Skeletal muscle cell (primary cell): ENCODE measurements at regions not wholly inside any gene's neighbourhood (a gene's known extent, or its start where the extent isn't known, plus 50 kb on each side); places are given as distances from the start of the nearest gene placed in this dataset.

Experiments
- DNase-seq: peaks from one replicate; pipeline ENCODE4 v3.0.0-alpha.2; 2010; ENCODE audit warnings: low read depth
- H3K4me3 ChIP-seq: 2 replicates; pipeline ENCODE4 v1.5.1; 2011; ENCODE audit warnings: low read depth, mild to moderate bottlenecking, control low read depth, low read length, moderate library complexity

- no peak for DNase-seq
- no peak overlapping the region for H3K4me3 ChIP-seq
These were observed 260.6 kb upstream of the DIAPH2 start for GRCh38 chrX:96424007-96424406.

GRCh38 chrX:96425200-96425599 is 259.4 kb upstream of the DIAPH2 start:
- no peak overlapping the region for H3K4me3 ChIP-seq
- no peak for DNase-seq

GRCh38 chrX:96430756-96431455 is 253.7 kb upstream of the DIAPH2 start:
- DNase-seq, result no peak
- no peak overlapping the region for H3K4me3 ChIP-seq

- DNase-seq, result no peak
- H3K4me3 ChIP-seq, result no peak overlapping the region
These were observed 252.0 kb upstream of the DIAPH2 start for GRCh38 chrX:96432647-96433046.

- DNase-seq, result no peak
- no peak overlapping the region for H3K4me3 ChIP-seq
These were observed 251.1 kb upstream of the DIAPH2 start for GRCh38 chrX:96433409-96434077.

GRCh38 chrX:96435378-96436035 is 249.1 kb upstream of the DIAPH2 start:
- H3K4me3 ChIP-seq, result no peak overlapping the region
- DNase-seq, result no peak

- H3K4me3 ChIP-seq, result no peak overlapping the region
- DNase-seq, result no peak
These were observed 248.5 kb upstream of the DIAPH2 start for GRCh38 chrX:96436105-96436504.

- no peak for DNase-seq
- H3K4me3 ChIP-seq, result no peak overlapping the region
These were observed 245.8 kb upstream of the DIAPH2 start for GRCh38 chrX:96438803-96439202.

- DNase-seq, result no peak
- H3K4me3 ChIP-seq, result no peak overlapping the region
These were observed 243.7 kb upstream of the DIAPH2 start for GRCh38 chrX:96440941-96441340.

- no peak overlapping the region for H3K4me3 ChIP-seq
- DNase-seq, result no peak
These were observed 239.0 kb upstream of the DIAPH2 start for GRCh38 chrX:96445531-96446065.

GRCh38 chrX:96446524-96446923 is 238.1 kb upstream of the DIAPH2 start:
- no peak for DNase-seq
- H3K4me3 ChIP-seq, result no peak overlapping the region

- H3K4me3 ChIP-seq, result no peak overlapping the region
- no peak for DNase-seq
These were observed 237.5 kb upstream of the DIAPH2 start for GRCh38 chrX:96447161-96447560.

GRCh38 chrX:96449191-96449590 is 235.5 kb upstream of the DIAPH2 start:
- DNase-seq, result no peak
- no peak overlapping the region for H3K4me3 ChIP-seq

- no peak for DNase-seq
- no peak overlapping the region for H3K4me3 ChIP-seq
These were observed 234.7 kb upstream of the DIAPH2 start for GRCh38 chrX:96449896-96450295.

- no peak for DNase-seq
- no peak overlapping the region for H3K4me3 ChIP-seq
These were observed 231.5 kb upstream of the DIAPH2 start for GRCh38 chrX:96453139-96453538.

- no peak for DNase-seq
These were observed 229.6 kb upstream of the DIAPH2 start for GRCh38 chrX:96455078-96455477.

GRCh38 chrX:96464880-96465558 is 219.6 kb upstream of the DIAPH2 start:
- DNase-seq, result no peak
- H3K4me3 ChIP-seq, result no peak overlapping the region

More at GRCh38 chrX:96455078-96455477, 229.6 kb upstream of the DIAPH2 start:
- no peak overlapping the region for H3K4me3 ChIP-seq

GRCh38 chrX:96474029-96474740 is 210.5 kb upstream of the DIAPH2 start:
- peak; percentile 8 for DNase-seq
- no peak overlapping the region for H3K4me3 ChIP-seq

- no peak for DNase-seq
- H3K4me3 ChIP-seq, result no peak overlapping the region
These were observed 209.9 kb upstream of the DIAPH2 start for GRCh38 chrX:96474741-96475125.
